CD4-positive, CD25-positive, alpha-beta regulatory T cell (primary cell): ENCODE measurements at regions not wholly inside any gene's neighbourhood (a gene's known extent, or its start where the extent isn't known, plus 50 kb on each side); places are given as distances from the start of the nearest gene placed in this dataset.

Experiments used
- ATAC-seq, 2 donors: fragments of 150-1000 bp; cut with Tn5 transposase; one replicate each; pipeline ENCODE4 v1.10.0; 2021; ENCODE audit warnings: low read depth in 2 of 2, moderate number of reproducible peaks in 2 of 2, moderate library complexity in 1 of 2
- DNase-seq, 3 donors: peaks; one replicate each; pipeline versions ENCODE4 v3.0.0 to v3.0.0-alpha.2; 2012 to 2022; ENCODE audit warnings: mixed read lengths in 1 of 3
- H3K27ac ChIP-seq: one replicate; pipeline ENCODE4 v1.7.0; 2013; ENCODE audit warnings: mild to moderate bottlenecking, low read length; ENCODE audit not compliant: insufficient read depth, poor library complexity, severe bottlenecking
- H3K27me3 ChIP-seq: one replicate; pipeline ENCODE4 v1.7.0; 2013; ENCODE audit warnings: low read length; ENCODE audit not compliant: control insufficient read depth, insufficient read depth
- H3K36me3 ChIP-seq: one replicate; pipeline ENCODE4 v1.7.0; 2013; ENCODE audit warnings: mild to moderate bottlenecking, low read length, moderate library complexity; ENCODE audit not compliant: control insufficient read depth, insufficient read depth
- H3K4me1 ChIP-seq: 2 replicates; pipeline ENCODE4 v1.7.0; 2013; ENCODE audit warnings: mild to moderate bottlenecking, low read length; ENCODE audit not compliant: insufficient read depth, control insufficient read depth, poor library complexity, severe bottlenecking
- H3K4me3 ChIP-seq: one replicate; pipeline ENCODE4 v1.7.0; 2013; ENCODE audit warnings: low read depth, mild to moderate bottlenecking, low read length, moderate library complexity
- H3K9me3 ChIP-seq, 2 experiments: 1 replicate in 1 of 2; 2 replicates in 1 of 2; pipeline ENCODE4 v1.7.0; 2013; ENCODE audit warnings: low read length in 2 of 2, mild to moderate bottlenecking in 1 of 2, moderate library complexity in 1 of 2; ENCODE audit not compliant: control insufficient read depth in 2 of 2
- H3K27ac Mint-ChIP-seq, 3 donors: one replicate each; pipeline ENCODE4 v1.8.0; 2020 to 2022; ENCODE audit warnings: mild to moderate bottlenecking in 3 of 3, mixed read lengths in 3 of 3, moderate library complexity in 2 of 3
- H3K27me3 Mint-ChIP-seq: one replicate; pipeline ENCODE4 v1.8.0; 2022; ENCODE audit warnings: mild to moderate bottlenecking, mixed read lengths
- H3K36me3 Mint-ChIP-seq: one replicate; pipeline ENCODE4 v1.8.0; 2020; ENCODE audit warnings: mixed read lengths
- H3K4me1 Mint-ChIP-seq, 4 donors: one replicate each; pipeline ENCODE4 v1.8.0; 2020 to 2022; ENCODE audit warnings: mixed read lengths in 4 of 4, mild to moderate bottlenecking in 1 of 4
- H3K4me3 Mint-ChIP-seq, 4 donors: one replicate each; pipeline ENCODE4 v1.8.0; 2020 to 2022; ENCODE audit warnings: mild to moderate bottlenecking in 4 of 4, mixed read lengths in 4 of 4, moderate library complexity in 3 of 4
- H3K9me3 Mint-ChIP-seq, 7 donors: one replicate each; pipeline ENCODE4 v1.8.0; 2020 to 2022; ENCODE audit warnings: mixed read lengths in 7 of 7, mild to moderate bottlenecking in 3 of 7, moderate library complexity in 2 of 7

- no peak for DNase-seq
- no peaks in the 10 kb centered on the region for H3K36me3 Mint-ChIP-seq
- Histone ChIP-seq H3K27me3 (no peaks in the 10 kb centered on the region), H3K4me3 (no peak overlapping the region), H3K36me3 (no peaks in the 10 kb centered on the region), H3K27ac (no peak overlapping the region), H3K4me1 (no peaks in the 10 kb centered on the region), H3K9me3 (no peaks in the 10 kb centered on the region)
- peaks cover 0 to 5% (median 0%) of the 10 kb centered on the region in 7 donors for H3K9me3 Mint-ChIP-seq
- H3K4me3 Mint-ChIP-seq: no peak overlapping the region
- H3K27me3 Mint-ChIP-seq: no peaks in the 10 kb centered on the region
- ATAC-seq: no peak
- H3K4me1 Mint-ChIP-seq: no peaks in the 10 kb centered on the region
- no peak overlapping the region for H3K27ac Mint-ChIP-seq
Measured at GRCh38 chr1:209311770-209312169, 271.7 kb upstream of the CAMK1G start.

- peaks cover 0 to 4% (median 0%) of the 10 kb centered on the region in 7 donors for H3K9me3 Mint-ChIP-seq
- Histone ChIP-seq H3K9me3 (no peaks in the 10 kb centered on the region), H3K36me3 (no peaks in the 10 kb centered on the region), H3K4me3 (no peak overlapping the region), H3K27ac (no peak overlapping the region), H3K27me3 (no peaks in the 10 kb centered on the region), H3K4me1 (no peaks in the 10 kb centered on the region)
- H3K27ac Mint-ChIP-seq: no peak overlapping the region
- ATAC-seq (no peak), DNase-seq (no peak)
- no peaks in the 10 kb centered on the region for H3K4me1 Mint-ChIP-seq
- H3K4me3 Mint-ChIP-seq: no peak overlapping the region
- peaks cover 4% of the 10 kb centered on the region for H3K27me3 Mint-ChIP-seq
- no peaks in the 10 kb centered on the region for H3K36me3 Mint-ChIP-seq
Measured at GRCh38 chr1:209316929-209317328, 266.6 kb upstream of the CAMK1G start.

GRCh38 chr1:209318181-209319056, 265.1 kb upstream of the CAMK1G start:
- Histone ChIP-seq H3K4me1 (no peaks in the 10 kb centered on the region), H3K36me3 (no peaks in the 10 kb centered on the region), H3K27ac (no peak overlapping the region), H3K9me3 (no peaks in the 10 kb centered on the region), H3K27me3 (no peaks in the 10 kb centered on the region), H3K4me3 (no peak overlapping the region)
- H3K27me3 Mint-ChIP-seq: peaks cover 4% of the 10 kb centered on the region
- H3K27ac Mint-ChIP-seq: no peak overlapping the region
- no peak for DNase-seq
- H3K4me3 Mint-ChIP-seq: no peak overlapping the region
- peaks cover 0 to 4% (median 0%) of the 10 kb centered on the region in 7 donors for H3K9me3 Mint-ChIP-seq
- H3K4me1 Mint-ChIP-seq: no peaks in the 10 kb centered on the region
- ATAC-seq: no peak
- H3K36me3 Mint-ChIP-seq: no peaks in the 10 kb centered on the region

- peaks cover 4% of the 10 kb centered on the region for H3K27me3 Mint-ChIP-seq
- Histone ChIP-seq H3K27me3 (no peaks in the 10 kb centered on the region), H3K4me1 (no peaks in the 10 kb centered on the region), H3K9me3 (no peaks in the 10 kb centered on the region), H3K27ac (no peak overlapping the region), H3K36me3 (no peaks in the 10 kb centered on the region), H3K4me3 (no peak overlapping the region)
- no peak overlapping the region for H3K4me3 Mint-ChIP-seq
- peaks cover 0 to 4% (median 0%) of the 10 kb centered on the region in 7 donors for H3K9me3 Mint-ChIP-seq
- H3K27ac Mint-ChIP-seq: no peak overlapping the region
- DNase-seq: no peak
- no peaks in the 10 kb centered on the region for H3K36me3 Mint-ChIP-seq
- H3K4me1 Mint-ChIP-seq: no peaks in the 10 kb centered on the region
- ATAC-seq: no peak
Measured at GRCh38 chr1:209319057-209319432, 264.5 kb upstream of the CAMK1G start.

- Histone ChIP-seq H3K27ac (no peak overlapping the region), H3K4me3 (no peak overlapping the region), H3K36me3 (no peaks in the 10 kb centered on the region), H3K27me3 (no peaks in the 10 kb centered on the region), H3K4me1 (no peaks in the 10 kb centered on the region), H3K9me3 (no peaks in the 10 kb centered on the region)
- Mint-ChIP-seq H3K27ac (no peak overlapping the region), H3K9me3 (peaks cover 0 to 4% (median 0%) of the 10 kb centered on the region in 7 donors), H3K4me1 (no peaks in the 10 kb centered on the region), H3K27me3 (peaks cover 4% of the 10 kb centered on the region), H3K36me3 (no peaks in the 10 kb centered on the region), H3K4me3 (no peak overlapping the region)
- DNase-seq (no peak), ATAC-seq (no peak)
Measured at GRCh38 chr1:209319549-209319948, 264.0 kb upstream of the CAMK1G start.

- Histone ChIP-seq H3K4me3 (no peak overlapping the region), H3K27me3 (no peaks in the 10 kb centered on the region), H3K9me3 (no peaks in the 10 kb centered on the region), H3K4me1 (no peaks in the 10 kb centered on the region), H3K27ac (no peak overlapping the region), H3K36me3 (no peaks in the 10 kb centered on the region)
- Mint-ChIP-seq H3K27ac (no peak overlapping the region), H3K9me3 (peaks cover 0 to 4% (median 1%) of the 10 kb centered on the region in 7 donors), H3K27me3 (no peaks in the 10 kb centered on the region), H3K36me3 (no peaks in the 10 kb centered on the region), H3K4me1 (no peaks in the 10 kb centered on the region), H3K4me3 (no peak overlapping the region)
- ATAC-seq: no peak
- no peak for DNase-seq
Measured at GRCh38 chr1:209323743-209324142, 259.8 kb upstream of the CAMK1G start.

GRCh38 chr1:209324901-209325871, 258.3 kb upstream of the CAMK1G start:
- no peaks in the 10 kb centered on the region for H3K27me3 ChIP-seq
- Mint-ChIP-seq H3K36me3 (no peaks in the 10 kb centered on the region), H3K4me3 (no peak overlapping the region), H3K9me3 (peaks cover 0 to 4% (median 1%) of the 10 kb centered on the region in 7 donors), H3K4me1 (no peaks in the 10 kb centered on the region), H3K27ac (no peak overlapping the region), H3K27me3 (no peaks in the 10 kb centered on the region)
- H3K27ac ChIP-seq: no peak overlapping the region
- no peaks in the 10 kb centered on the region for H3K36me3 ChIP-seq
- no peaks in the 10 kb centered on the region for H3K4me1 ChIP-seq
- H3K4me3 ChIP-seq: no peak overlapping the region
- ATAC-seq (no peak), DNase-seq (no peak)
- H3K9me3 ChIP-seq: no peaks in the 10 kb centered on the region
